Fibroblast of lung (primary cell): ENCODE measurements at regions not wholly inside any gene's neighbourhood (a gene's known extent, or its start where the extent isn't known, plus 50 kb on each side); places are given as distances from the start of the nearest gene placed in this dataset.

Experiments
- DNase-seq, 2 donors: peaks; one replicate each; pipeline versions ENCODE4 v3.0.0 to v3.0.0-alpha.2; 2010; ENCODE audit warnings: low read depth in 2 of 2
- H2AFZ ChIP-seq: 2 replicates; pipeline ENCODE4 v1.5.1; 2012; ENCODE audit warnings: low read length, control low read depth, inconsistent platforms
- H3K27ac ChIP-seq: 2 replicates; pipeline ENCODE4 v1.5.1; 2011; ENCODE audit warnings: low read length, control low read depth; ENCODE audit not compliant: insufficient read depth
- H3K27me3 ChIP-seq: 2 replicates; pipeline ENCODE4 v1.5.1; 2011; ENCODE audit warnings: mild to moderate bottlenecking, low read length; ENCODE audit not compliant: control insufficient read depth, insufficient read depth
- H3K36me3 ChIP-seq: 2 replicates; pipeline ENCODE4 v1.5.1; 2011; ENCODE audit warnings: low read length; ENCODE audit not compliant: control insufficient read depth, insufficient read depth
- H3K4me1 ChIP-seq: 2 replicates; pipeline ENCODE4 v1.5.1; 2011; ENCODE audit warnings: low read length; ENCODE audit not compliant: control insufficient read depth, insufficient read depth; ENCODE audit errors: extremely low read depth
- H3K4me2 ChIP-seq: 2 replicates; pipeline ENCODE4 v1.5.1; 2011; ENCODE audit warnings: low read length, control low read depth; ENCODE audit not compliant: insufficient read depth; ENCODE audit errors: extremely low read depth
- H3K4me3 ChIP-seq, 4 experiments: fragments of 200-600 bp in 1 of 4; sonication (generic) in 1 of 4; replicated peaks in 1 of 4; 2 replicates each; pipeline ENCODE4 v1.5.1; 2011 to 2016; ENCODE audit warnings: low read length in 4 of 4, low read depth in 3 of 4, mild to moderate bottlenecking in 3 of 4, control low read depth in 2 of 4, inconsistent platforms in 1 of 4, mixed read lengths in 1 of 4; ENCODE audit not compliant: insufficient read depth in 1 of 4; ENCODE audit errors: control extremely low read depth in 1 of 4
- H3K79me2 ChIP-seq: 2 replicates; pipeline ENCODE4 v1.5.1; 2012; ENCODE audit warnings: mild to moderate bottlenecking, low read length, inconsistent platforms; ENCODE audit not compliant: control insufficient read depth, insufficient read depth
- H3K9ac ChIP-seq: 2 replicates; pipeline ENCODE4 v1.5.1; 2011; ENCODE audit warnings: mild to moderate bottlenecking, low read length, control low read depth; ENCODE audit not compliant: insufficient read depth
- H3K9me3 ChIP-seq: 2 replicates; pipeline ENCODE4 v1.5.1; 2012; ENCODE audit warnings: low read depth, low read length; ENCODE audit not compliant: control insufficient read depth, insufficient read depth
- H4K20me1 ChIP-seq: 2 replicates; pipeline ENCODE4 v1.5.1; 2011; ENCODE audit warnings: low read length; ENCODE audit not compliant: control insufficient read depth, insufficient read depth; ENCODE audit errors: extremely low read depth
- CTCF ChIP-seq, 2 donors: IDR thresholded peaks in 1 of 2; conservative IDR thresholded peaks in 1 of 2; 1 replicate in 1 of 2; 2 replicates in 1 of 2; pipeline ENCODE4 v1.5.1; 2011 to 2012; ENCODE audit warnings: low read length in 2 of 2, control low read depth in 1 of 2, inconsistent platforms in 1 of 2, low read depth in 1 of 2, mild to moderate bottlenecking in 1 of 2
- EZH2 ChIP-seq: IDR thresholded peaks from 2 replicates; pipeline ENCODE4 v1.5.1; 2012; ENCODE audit warnings: low read length, control low read depth, mild to moderate bottlenecking; ENCODE audit errors: missing control alignments

GRCh38 chr10:130739757-130740145 lies 571.8 kb downstream of the TCERG1L start:
- Histone ChIP-seq H3K36me3 (no peaks in the 10 kb centered on the region), H3K9me3 (no peaks in the 10 kb centered on the region), H3K27me3 (no peaks in the 10 kb centered on the region), H3K4me1 (no peaks in the 10 kb centered on the region), H3K79me2 (no peaks in the 10 kb centered on the region), H3K9ac (no peak overlapping the region), H4K20me1 (no peaks in the 10 kb centered on the region), H3K27ac (no peak overlapping the region), H3K4me3 (no peak overlapping the region), H2AFZ (no peak overlapping the region), H3K4me2 (no peak overlapping the region)
- TF ChIP-seq CTCF (conservative IDR thresholded peaks at IDR 0.05 in 1 of 2, IDR thresholded peaks at IDR 0.05 in 1 of 2; ENCODE audit: low read depth in 1 of 2, low read length in 2 of 2) (no peak), EZH2 (no peak)
- DNase-seq: no peak

GRCh38 chr10:130740166-130740565 lies 571.4 kb downstream of the TCERG1L start:
- Histone ChIP-seq H2AFZ (no peak overlapping the region), H3K27me3 (no peaks in the 10 kb centered on the region), H3K36me3 (no peaks in the 10 kb centered on the region), H3K4me3 (no peak overlapping the region), H4K20me1 (no peaks in the 10 kb centered on the region), H3K9ac (no peak overlapping the region), H3K27ac (no peak overlapping the region), H3K4me2 (no peak overlapping the region), H3K4me1 (no peaks in the 10 kb centered on the region), H3K79me2 (no peaks in the 10 kb centered on the region), H3K9me3 (no peaks in the 10 kb centered on the region)
- DNase-seq: no peak
- TF ChIP-seq EZH2 (no peak), CTCF (conservative IDR thresholded peaks at IDR 0.05 in 1 of 2, IDR thresholded peaks at IDR 0.05 in 1 of 2; ENCODE audit: low read depth in 1 of 2, low read length in 2 of 2) (no peak)

- H3K79me2 ChIP-seq: no peaks in the 10 kb centered on the region
- no peak overlapping the region for H3K27ac ChIP-seq
- H3K4me1 ChIP-seq: no peaks in the 10 kb centered on the region
- no peak overlapping the region for H3K9ac ChIP-seq
- no peak overlapping the region for H2AFZ ChIP-seq
- no peak overlapping the region for H3K4me3 ChIP-seq
- no peaks in the 10 kb centered on the region for H4K20me1 ChIP-seq
- H3K36me3 ChIP-seq: no peaks in the 10 kb centered on the region
- DNase-seq: no peak
- no peaks in the 10 kb centered on the region for H3K27me3 ChIP-seq
- TF ChIP-seq CTCF (conservative IDR thresholded peaks at IDR 0.05 in 1 of 2, IDR thresholded peaks at IDR 0.05 in 1 of 2; ENCODE audit: low read depth in 1 of 2, low read length in 2 of 2) (no peak), EZH2 (no peak)
- no peak overlapping the region for H3K4me2 ChIP-seq
- no peaks in the 10 kb centered on the region for H3K9me3 ChIP-seq
These were observed 570.4 kb downstream of the TCERG1L start for GRCh38 chr10:130740915-130741750.
